Neural progenitor cell (in vitro differentiated cells): ENCODE measurements at regions not wholly inside any gene's neighbourhood (a gene's known extent, or its start where the extent isn't known, plus 50 kb on each side); places are given as distances from the start of the nearest gene placed in this dataset.

Source experiments
- CTCF ChIP-seq: fragments of 200-600 bp; sonication (generic); IDR thresholded peaks from 2 replicates; pipeline ENCODE4 v1.5.1; 2017; ENCODE audit warnings: antibody characterized with exemption, mild to moderate bottlenecking
- EZH2 ChIP-seq: fragments of 200-600 bp; sonication (generic); IDR thresholded peaks from 2 replicates; pipeline ENCODE4 v1.6.1; 2017; ENCODE audit warnings: antibody characterized with exemption, mild to moderate bottlenecking, moderate library complexity

DNA sequence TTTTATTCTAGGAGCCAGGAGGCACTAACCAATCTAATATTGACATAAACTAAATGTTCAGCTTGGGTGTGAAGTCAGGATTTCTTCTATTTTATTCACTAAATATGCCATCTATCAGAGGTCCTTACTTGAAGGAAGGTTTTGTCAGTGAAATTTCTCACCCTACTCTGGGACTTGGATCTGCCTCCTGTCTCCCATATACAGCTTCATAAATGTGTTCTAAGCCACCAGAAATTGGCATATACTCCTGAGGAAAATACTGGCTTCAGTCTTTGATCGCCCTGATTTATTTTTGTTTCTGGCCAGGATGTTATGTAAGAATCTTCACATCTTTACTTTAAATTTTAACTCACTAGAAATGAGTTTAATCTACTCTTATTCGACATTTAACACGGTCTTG is 647.7 kb downstream of the C6orf118 start:
- TF ChIP-seq CTCF (no peak), EZH2 (no peak)
